Activated CD8-positive, alpha-beta memory T cell treated with anti-CD3 and anti-CD28 coated beads, Interleukin-2, amount 50 U/mL, for 48 hours (primary cell): ENCODE measurements at regions not wholly inside any gene's neighbourhood (a gene's known extent, or its start where the extent isn't known, plus 50 kb on each side); places are given as distances from the start of the nearest gene placed in this dataset.

Experiments used
- DNase-seq: peaks from one replicate; pipeline ENCODE4 v3.0.0-alpha.2; 2020

GRCh38 chr10:54909165-54909564 lies 108.1 kb upstream of the PCDH15 start:
- no peak for DNase-seq

- no peak for DNase-seq
Observed at GRCh38 chr10:54908019-54908418, 107.0 kb upstream of the PCDH15 start.

DNA sequence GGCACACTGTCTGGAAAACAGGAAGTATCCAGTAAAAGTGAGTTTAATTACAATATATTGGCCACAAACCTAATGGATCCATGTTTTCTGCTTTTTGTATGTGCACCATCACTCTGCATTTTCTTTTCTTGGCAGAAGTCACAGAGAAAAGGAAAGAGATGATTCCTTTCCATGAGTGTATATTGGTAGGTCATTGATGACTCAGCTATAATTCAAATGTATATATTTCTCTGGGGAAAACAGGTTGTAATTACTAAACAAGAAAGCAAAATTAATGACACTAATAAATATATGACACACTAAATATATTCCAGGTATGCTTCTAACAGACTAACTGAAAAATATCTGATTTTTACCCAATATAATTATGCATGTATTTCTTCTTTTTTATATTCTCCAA lies 105.9 kb upstream of the PCDH15 start:
- no peak for DNase-seq

GRCh38 chr10:54905578-54906192 lies 104.7 kb upstream of the PCDH15 start:
- no peak for DNase-seq

DNA sequence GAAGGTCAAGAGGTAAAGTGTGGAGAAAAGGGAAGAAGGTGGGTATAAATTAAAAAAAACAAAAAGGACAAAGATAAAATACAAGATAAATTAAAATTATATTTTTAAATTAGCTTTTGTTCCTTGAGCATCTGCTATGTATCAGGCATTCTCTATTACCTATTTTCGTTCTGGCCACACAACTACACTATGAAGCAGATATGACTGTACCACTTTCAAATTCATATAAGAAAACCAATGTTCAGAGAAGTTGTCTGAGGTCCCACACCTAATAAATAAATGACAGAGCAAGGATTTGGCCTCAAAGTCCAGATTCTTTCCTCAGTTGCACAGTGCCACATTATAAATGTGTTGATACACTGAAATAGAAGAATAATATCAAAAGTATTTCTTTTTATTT lies 103.8 kb upstream of the PCDH15 start:
- no peak for DNase-seq

GRCh38 chr10:54903745-54904144 lies 102.7 kb upstream of the PCDH15 start:
- DNase-seq: no peak

DNA sequence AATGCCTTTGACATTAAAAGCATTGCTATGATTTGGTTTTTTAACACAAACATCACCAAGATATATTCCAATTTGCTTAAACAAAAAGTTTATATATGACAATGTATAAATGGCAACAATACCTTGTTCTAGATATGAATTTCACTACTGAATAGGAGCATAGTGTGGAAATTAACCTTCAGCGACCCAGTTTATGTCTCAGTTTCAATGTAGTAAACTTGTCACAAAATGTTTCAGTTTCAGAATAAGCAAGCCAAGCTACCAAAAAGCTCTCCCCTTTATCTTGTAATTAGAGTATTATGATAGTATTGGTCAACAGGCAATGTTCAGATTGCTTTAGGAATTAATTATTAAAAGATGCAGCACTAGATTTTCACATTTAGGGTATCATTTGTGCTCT lies 99.6 kb upstream of the PCDH15 start:
- DNase-seq: no peak

GRCh38 chr10:54880996-54881395 lies 80.0 kb upstream of the PCDH15 start:
- no peak for DNase-seq

DNA sequence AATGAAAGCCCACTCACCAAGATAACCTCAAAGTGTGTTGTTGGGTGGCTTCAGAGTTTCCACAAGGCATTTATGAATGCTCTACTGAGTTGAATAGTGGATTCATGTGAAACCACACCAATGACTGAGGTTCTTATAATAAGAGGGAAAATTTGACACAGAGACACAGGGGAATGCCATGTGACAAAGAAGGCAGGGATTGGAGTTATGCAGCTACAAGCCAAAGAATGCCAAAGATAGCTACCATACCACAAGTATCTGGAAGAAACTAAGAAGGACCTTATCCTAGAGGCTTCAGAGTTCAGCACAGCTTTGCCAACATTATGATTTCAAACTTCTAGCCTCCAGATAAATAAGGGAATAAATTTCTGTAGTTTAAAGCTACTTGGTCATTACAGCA lies 68.0 kb upstream of the PCDH15 start:
- DNase-seq: no peak

- DNase-seq: no peak
Observed at GRCh38 chr10:54866666-54867065, 65.6 kb upstream of the PCDH15 start.

DNA sequence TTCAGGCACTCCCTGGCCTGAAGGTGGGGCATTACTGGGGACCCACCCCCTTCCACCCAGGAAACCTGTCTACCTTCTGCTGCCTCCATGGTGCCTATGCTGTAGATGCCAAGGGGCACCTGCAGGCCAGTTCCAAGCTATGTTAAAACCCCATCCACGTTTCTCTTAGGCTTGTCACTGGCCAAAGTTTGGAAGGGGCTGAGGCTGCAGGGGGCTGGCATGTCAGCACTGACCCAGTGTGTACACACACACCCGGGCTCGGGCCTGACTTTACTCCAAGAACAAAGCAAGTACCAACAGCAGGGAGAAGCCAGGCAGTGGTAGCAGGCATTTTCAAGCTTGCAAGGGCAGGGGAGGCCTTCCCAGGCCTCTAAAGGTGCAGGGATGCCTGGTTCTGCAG lies 53.8 kb upstream of the PCDH15 start:
- DNase-seq: no peak

- DNase-seq: no peak
Observed at GRCh38 chr10:54854389-54854788, 53.4 kb upstream of the PCDH15 start.

GRCh38 chr10:54853883-54854282 lies 52.9 kb upstream of the PCDH15 start:
- no peak for DNase-seq
